Choroid plexus epithelial cell (primary cell): ENCODE measurements at regions not wholly inside any gene's neighbourhood (a gene's known extent, or its start where the extent isn't known, plus 50 kb on each side); places are given as distances from the start of the nearest gene placed in this dataset.

Experiments used
- DNase-seq: peaks from one replicate; pipeline ENCODE4 v3.0.0-alpha.2; 2010; ENCODE audit warnings: low read depth
- H3K4me3 ChIP-seq: 2 replicates; pipeline ENCODE4 v1.5.1; 2011; ENCODE audit warnings: low read depth, mild to moderate bottlenecking, control low read depth, low read length, moderate library complexity
- CTCF ChIP-seq: conservative IDR thresholded peaks from 2 replicates; pipeline ENCODE4 v1.5.1; 2011; ENCODE audit warnings: low read depth, mild to moderate bottlenecking, control low read depth, inconsistent platforms, low read length, moderate library complexity

GRCh38 chr5:86030753-86031152 lies 587.0 kb upstream of the COX7C start:
- no peak for TF ChIP-seq CTCF
- no peak for DNase-seq
- H3K4me3 ChIP-seq = no peak overlapping the region

GRCh38 chr5:86038566-86038965 lies 579.2 kb upstream of the COX7C start:
- TF ChIP-seq CTCF = no peak
- no peak for DNase-seq

GRCh38 chr5:86039351-86039750 lies 578.4 kb upstream of the COX7C start:
- TF ChIP-seq CTCF = no peak
- no peak overlapping the region for H3K4me3 ChIP-seq
- DNase-seq = no peak

More at GRCh38 chr5:86038566-86038965, 579.2 kb upstream of the COX7C start:
- H3K4me3 ChIP-seq = no peak overlapping the region

- no peak for TF ChIP-seq CTCF
- no peak for DNase-seq
- no peak overlapping the region for H3K4me3 ChIP-seq
Measured at GRCh38 chr5:86070719-86071118, 547.0 kb upstream of the COX7C start.

- DNase-seq = no peak
- no peak overlapping the region for H3K4me3 ChIP-seq
- no peak for TF ChIP-seq CTCF
Measured at GRCh38 chr5:86074297-86074696, 543.4 kb upstream of the COX7C start.

- DNase-seq = no peak
- no peak for TF ChIP-seq CTCF
Measured at GRCh38 chr5:86075139-86075538, 542.6 kb upstream of the COX7C start.

GRCh38 chr5:86095092-86095491 lies 522.6 kb upstream of the COX7C start:
- no peak for DNase-seq
- no peak for TF ChIP-seq CTCF
- H3K4me3 ChIP-seq = no peak overlapping the region

More at GRCh38 chr5:86075139-86075538, 542.6 kb upstream of the COX7C start:
- H3K4me3 ChIP-seq = no peak overlapping the region
